ENCODE measurements at regions not wholly inside any gene's neighbourhood (a gene's known extent, or its start where the extent isn't known, plus 50 kb on each side); places are given as distances from the start of the nearest gene placed in this dataset.

DNA sequence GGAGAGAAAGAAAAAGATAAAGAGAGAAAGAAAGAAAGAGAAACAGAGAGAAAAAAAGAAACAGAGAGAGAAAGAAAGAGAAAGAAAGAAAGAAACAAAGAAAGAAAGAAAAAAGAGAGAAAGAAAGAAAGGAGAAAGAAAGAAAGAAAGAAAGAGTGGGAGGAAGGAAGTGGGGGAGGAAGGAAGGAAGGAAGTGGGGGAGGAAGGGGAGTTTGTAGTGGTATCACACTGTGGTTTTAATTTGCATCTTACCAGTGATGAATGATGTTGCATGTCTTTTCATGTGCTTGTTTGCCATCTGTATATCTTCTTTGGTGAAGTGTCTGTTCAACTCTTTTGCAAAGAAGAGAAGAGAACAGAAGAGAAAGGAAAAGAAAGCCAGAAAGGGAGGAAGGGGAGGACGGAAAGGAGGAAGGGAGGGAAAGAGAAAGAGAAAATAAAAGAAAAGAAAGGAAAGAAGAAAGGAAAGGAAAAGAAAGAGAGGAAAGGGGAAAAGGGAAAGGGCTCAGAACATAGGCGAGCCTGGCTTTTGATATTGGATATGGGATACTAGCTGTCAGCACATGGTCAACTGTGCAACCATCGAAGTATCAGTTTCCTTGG lies 79.2 kb upstream of the FRMD4A start:
- H2AFZ ChIP-seq (ENCODE audit: low read depth), result no peak overlapping the region
- H3K9ac ChIP-seq, result no peak overlapping the region
- WGBS (ENCODE audit: low lambda C conversion rate), result 24% methylated on average over 3 of the region's 3 CpGs
- H3F3A ChIP-seq (replicated peaks; ENCODE audit: insufficient read depth), result peaks cover 6% of the 10 kb centered on the region
- H3K4me1 ChIP-seq (ENCODE audit: control insufficient read depth in 1 of 2, insufficient read depth in 2 of 2, low read depth in 1 of 2, low read length in 1 of 2), result peaks cover 5 to 11% of the 10 kb centered on the region in 2 experiments; a peak in 2 of 4 replicates
- no peaks in the 10 kb centered on the region for H4K20me1 ChIP-seq (ENCODE audit: insufficient read depth)
- POLR2A ChIA-PET, result interaction anchor here (0.6 kb wide), 1 partner anchor 14 kb away, joined by 3 read pairs; no protein-coding TSS in a partner anchor
- H3K79me2 ChIP-seq (ENCODE audit: insufficient read depth), result no peaks in the 10 kb centered on the region
- H3K27me3 ChIP-seq (ENCODE audit: insufficient read depth), result no peaks in the 10 kb centered on the region
- H3K27ac ChIP-seq (ENCODE audit: low read depth in 2 of 2, low read length in 1 of 2), result no peak overlapping the region
- no peak for TF ChIP-seq RAD21 (IDR thresholded peaks at IDR 0.05; ENCODE audit: low read length)
- CTCF ChIA-PET, result interaction anchor here (0.7 kb wide), 1 partner anchor 10 kb away, joined by 3 read pairs; no protein-coding TSS in a partner anchor
- H3K4me3 ChIP-seq (ENCODE audit: low read depth in 2 of 2, low read length in 1 of 2), result no peak overlapping the region
- H3K9me3 ChIP-seq, result no peaks in the 10 kb centered on the region
- no peaks in the 10 kb centered on the region for H3K36me3 ChIP-seq (replicated peaks in 1 of 2; ENCODE audit: control insufficient read depth in 1 of 2, insufficient read depth in 2 of 2, low read length in 1 of 2)
- H3K9me2 ChIP-seq, result no peaks in the 10 kb centered on the region
- no peak overlapping the region for H3K4me2 ChIP-seq
- no peak for DNase-seq

DNA sequence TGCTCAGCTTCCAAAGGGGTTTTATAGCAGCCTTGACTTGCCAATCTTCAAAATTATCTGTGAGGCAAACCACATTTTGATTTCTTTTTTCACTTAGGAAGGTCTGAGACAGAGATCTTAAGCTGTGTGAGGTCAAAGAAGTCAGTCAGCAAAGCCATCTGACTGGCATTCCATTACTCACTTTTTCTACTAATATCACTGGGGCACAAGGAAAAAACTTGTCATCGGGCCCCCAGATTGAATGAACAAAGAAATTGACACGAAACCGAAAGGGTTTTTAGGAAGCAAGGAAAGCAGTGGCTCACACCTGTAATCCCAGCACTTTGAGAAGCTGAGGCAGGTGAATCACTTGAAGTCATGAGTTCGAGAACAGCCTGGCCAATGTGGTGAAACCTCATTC lies 78.5 kb upstream of the FRMD4A start:
- no peak overlapping the region for H3K4me2 ChIP-seq
- POLR2A ChIA-PET, result no interaction called here
- peaks cover 6 to 18% of the 10 kb centered on the region in 2 experiments; a peak in 2 of 4 replicates for H3K4me1 ChIP-seq (ENCODE audit: control insufficient read depth in 1 of 2, insufficient read depth in 2 of 2, low read depth in 1 of 2, low read length in 1 of 2)
- DNase-seq, result no peak
- no peaks in the 10 kb centered on the region for H3K36me3 ChIP-seq (replicated peaks in 1 of 2; ENCODE audit: control insufficient read depth in 1 of 2, insufficient read depth in 2 of 2, low read length in 1 of 2)
- no peak overlapping the region for H3K27ac ChIP-seq (ENCODE audit: low read depth in 2 of 2, low read length in 1 of 2)
- no peaks in the 10 kb centered on the region for H4K20me1 ChIP-seq (ENCODE audit: insufficient read depth)
- H3K9ac ChIP-seq, result no peak overlapping the region
- no peaks in the 10 kb centered on the region for H3K9me2 ChIP-seq
- no peak overlapping the region for H2AFZ ChIP-seq (ENCODE audit: low read depth)
- no peaks in the 10 kb centered on the region for H3K79me2 ChIP-seq (ENCODE audit: insufficient read depth)
- no peaks in the 10 kb centered on the region for H3K27me3 ChIP-seq (ENCODE audit: insufficient read depth)
- H3K4me3 ChIP-seq (ENCODE audit: low read depth in 2 of 2, low read length in 1 of 2), result no peak overlapping the region
- 62% methylated on average over 4 of the region's 4 CpGs for WGBS (ENCODE audit: low lambda C conversion rate)
- no peaks in the 10 kb centered on the region for H3K9me3 ChIP-seq
- TF ChIP-seq, protein P1, sequence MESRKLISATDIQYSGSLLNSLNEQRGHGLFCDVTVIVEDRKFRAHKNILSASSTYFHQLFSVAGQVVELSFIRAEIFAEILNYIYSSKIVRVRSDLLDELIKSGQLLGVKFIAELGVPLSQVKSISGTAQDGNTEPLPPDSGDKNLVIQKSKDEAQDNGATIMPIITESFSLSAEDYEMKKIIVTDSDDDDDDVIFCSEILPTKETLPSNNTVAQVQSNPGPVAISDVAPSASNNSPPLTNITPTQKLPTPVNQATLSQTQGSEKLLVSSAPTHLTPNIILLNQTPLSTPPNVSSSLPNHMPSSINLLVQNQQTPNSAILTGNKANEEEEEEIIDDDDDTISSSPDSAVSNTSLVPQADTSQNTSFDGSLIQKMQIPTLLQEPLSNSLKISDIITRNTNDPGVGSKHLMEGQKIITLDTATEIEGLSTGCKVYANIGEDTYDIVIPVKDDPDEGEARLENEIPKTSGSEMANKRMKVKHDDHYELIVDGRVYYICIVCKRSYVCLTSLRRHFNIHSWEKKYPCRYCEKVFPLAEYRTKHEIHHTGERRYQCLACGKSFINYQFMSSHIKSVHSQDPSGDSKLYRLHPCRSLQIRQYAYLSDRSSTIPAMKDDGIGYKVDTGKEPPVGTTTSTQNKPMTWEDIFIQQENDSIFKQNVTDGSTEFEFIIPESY (IDR thresholded peaks at IDR 0.05; ENCODE audit: borderline replicate concordance, low read depth), result no peak
- no peak for TF ChIP-seq FOXM1 (IDR thresholded peaks at IDR 0.05; ENCODE audit: low read depth)
- TF ChIP-seq FOXJ3 (CRISPR knock-in tag; IDR thresholded peaks at IDR 0.05), result no peak
- no peak for TF ChIP-seq EP300 (IDR thresholded peaks at IDR 0.05; ENCODE audit: borderline replicate concordance in 1 of 2, low read depth in 1 of 2, low read length in 1 of 2)
- TF ChIP-seq, protein P2, sequence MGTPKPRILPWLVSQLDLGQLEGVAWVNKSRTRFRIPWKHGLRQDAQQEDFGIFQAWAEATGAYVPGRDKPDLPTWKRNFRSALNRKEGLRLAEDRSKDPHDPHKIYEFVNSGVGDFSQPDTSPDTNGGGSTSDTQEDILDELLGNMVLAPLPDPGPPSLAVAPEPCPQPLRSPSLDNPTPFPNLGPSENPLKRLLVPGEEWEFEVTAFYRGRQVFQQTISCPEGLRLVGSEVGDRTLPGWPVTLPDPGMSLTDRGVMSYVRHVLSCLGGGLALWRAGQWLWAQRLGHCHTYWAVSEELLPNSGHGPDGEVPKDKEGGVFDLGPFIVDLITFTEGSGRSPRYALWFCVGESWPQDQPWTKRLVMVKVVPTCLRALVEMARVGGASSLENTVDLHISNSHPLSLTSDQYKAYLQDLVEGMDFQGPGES (IDR thresholded peaks at IDR 0.05; ENCODE audit: low read depth, low read length), result no peak
- TF ChIP-seq, protein P3, sequence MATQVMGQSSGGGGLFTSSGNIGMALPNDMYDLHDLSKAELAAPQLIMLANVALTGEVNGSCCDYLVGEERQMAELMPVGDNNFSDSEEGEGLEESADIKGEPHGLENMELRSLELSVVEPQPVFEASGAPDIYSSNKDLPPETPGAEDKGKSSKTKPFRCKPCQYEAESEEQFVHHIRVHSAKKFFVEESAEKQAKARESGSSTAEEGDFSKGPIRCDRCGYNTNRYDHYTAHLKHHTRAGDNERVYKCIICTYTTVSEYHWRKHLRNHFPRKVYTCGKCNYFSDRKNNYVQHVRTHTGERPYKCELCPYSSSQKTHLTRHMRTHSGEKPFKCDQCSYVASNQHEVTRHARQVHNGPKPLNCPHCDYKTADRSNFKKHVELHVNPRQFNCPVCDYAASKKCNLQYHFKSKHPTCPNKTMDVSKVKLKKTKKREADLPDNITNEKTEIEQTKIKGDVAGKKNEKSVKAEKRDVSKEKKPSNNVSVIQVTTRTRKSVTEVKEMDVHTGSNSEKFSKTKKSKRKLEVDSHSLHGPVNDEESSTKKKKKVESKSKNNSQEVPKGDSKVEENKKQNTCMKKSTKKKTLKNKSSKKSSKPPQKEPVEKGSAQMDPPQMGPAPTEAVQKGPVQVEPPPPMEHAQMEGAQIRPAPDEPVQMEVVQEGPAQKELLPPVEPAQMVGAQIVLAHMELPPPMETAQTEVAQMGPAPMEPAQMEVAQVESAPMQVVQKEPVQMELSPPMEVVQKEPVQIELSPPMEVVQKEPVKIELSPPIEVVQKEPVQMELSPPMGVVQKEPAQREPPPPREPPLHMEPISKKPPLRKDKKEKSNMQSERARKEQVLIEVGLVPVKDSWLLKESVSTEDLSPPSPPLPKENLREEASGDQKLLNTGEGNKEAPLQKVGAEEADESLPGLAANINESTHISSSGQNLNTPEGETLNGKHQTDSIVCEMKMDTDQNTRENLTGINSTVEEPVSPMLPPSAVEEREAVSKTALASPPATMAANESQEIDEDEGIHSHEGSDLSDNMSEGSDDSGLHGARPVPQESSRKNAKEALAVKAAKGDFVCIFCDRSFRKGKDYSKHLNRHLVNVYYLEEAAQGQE (IDR thresholded peaks at IDR 0.05; ENCODE audit: low read depth, low read length), result no peak
- TF ChIP-seq RCOR1 (IDR thresholded peaks at IDR 0.05; ENCODE audit: low read length), result no peak
- no peak for TF ChIP-seq NRF1 (IDR thresholded peaks at IDR 0.05; ENCODE audit: low read depth, low read length)
- TF ChIP-seq JUND (IDR thresholded peaks at IDR 0.05), result no peak
- TF ChIP-seq, protein P4, sequence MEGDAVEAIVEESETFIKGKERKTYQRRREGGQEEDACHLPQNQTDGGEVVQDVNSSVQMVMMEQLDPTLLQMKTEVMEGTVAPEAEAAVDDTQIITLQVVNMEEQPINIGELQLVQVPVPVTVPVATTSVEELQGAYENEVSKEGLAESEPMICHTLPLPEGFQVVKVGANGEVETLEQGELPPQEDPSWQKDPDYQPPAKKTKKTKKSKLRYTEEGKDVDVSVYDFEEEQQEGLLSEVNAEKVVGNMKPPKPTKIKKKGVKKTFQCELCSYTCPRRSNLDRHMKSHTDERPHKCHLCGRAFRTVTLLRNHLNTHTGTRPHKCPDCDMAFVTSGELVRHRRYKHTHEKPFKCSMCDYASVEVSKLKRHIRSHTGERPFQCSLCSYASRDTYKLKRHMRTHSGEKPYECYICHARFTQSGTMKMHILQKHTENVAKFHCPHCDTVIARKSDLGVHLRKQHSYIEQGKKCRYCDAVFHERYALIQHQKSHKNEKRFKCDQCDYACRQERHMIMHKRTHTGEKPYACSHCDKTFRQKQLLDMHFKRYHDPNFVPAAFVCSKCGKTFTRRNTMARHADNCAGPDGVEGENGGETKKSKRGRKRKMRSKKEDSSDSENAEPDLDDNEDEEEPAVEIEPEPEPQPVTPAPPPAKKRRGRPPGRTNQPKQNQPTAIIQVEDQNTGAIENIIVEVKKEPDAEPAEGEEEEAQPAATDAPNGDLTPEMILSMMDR (IDR thresholded peaks at IDR 0.05), result no peak
- peaks cover 6% of the 10 kb centered on the region for H3F3A ChIP-seq (replicated peaks; ENCODE audit: insufficient read depth)
- CTCF ChIA-PET, result interaction anchor here (0.6 to 2.3 kb wide), 3 partner anchors 13 to 69 kb away, joined by 3 to 9 read pairs (median 3); no protein-coding TSS in a partner anchor

All from SK-N-SH (cell line).